Aorta (tissue), 5 donors: ENCODE measurements at regions not wholly inside any gene's neighbourhood (a gene's known extent, or its start where the extent isn't known, plus 50 kb on each side); places are given as distances from the start of the nearest gene placed in this dataset.

Source experiments
- ATAC-seq: fragments of 200-7000 bp; cut with Tn5 transposase; one replicate; pipeline ENCODE4 v1.9.1; 2022; ENCODE audit warnings: moderate library complexity; ENCODE audit not compliant: low FRiP score
- DNase-seq, 2 donors: peaks; one replicate each; pipeline ENCODE4 v3.0.0-alpha.2; 2020
- H3K27ac ChIP-seq, 2 donors: one replicate each; pipeline ENCODE4 v1.5.1; 2013; ENCODE audit warnings: low read length in 2 of 2, mild to moderate bottlenecking in 2 of 2, moderate library complexity in 2 of 2, control low read depth in 1 of 2, inconsistent platforms in 1 of 2, low read depth in 1 of 2
- H3K27me3 ChIP-seq, 2 donors: one replicate each; pipeline ENCODE4 v1.6.1; 2013; ENCODE audit warnings: control low read depth in 1 of 2, low read length in 1 of 2, mild to moderate bottlenecking in 1 of 2, moderate library complexity in 1 of 2; ENCODE audit not compliant: insufficient read depth in 2 of 2, control insufficient read depth in 1 of 2
- H3K36me3 ChIP-seq, 2 donors: one replicate each; pipeline ENCODE4 v1.6.1; 2013; ENCODE audit warnings: control low read depth in 1 of 2, low read length in 1 of 2, mild to moderate bottlenecking in 1 of 2; ENCODE audit not compliant: insufficient read depth in 2 of 2, control insufficient read depth in 1 of 2
- H3K4me1 ChIP-seq, 2 donors: one replicate each; pipeline ENCODE4 v1.6.1; 2013; ENCODE audit warnings: low read length in 2 of 2, control low read depth in 1 of 2, mild to moderate bottlenecking in 1 of 2, moderate library complexity in 1 of 2; ENCODE audit not compliant: insufficient read depth in 2 of 2, control insufficient read depth in 1 of 2
- H3K4me3 ChIP-seq, 2 donors: one replicate each; pipeline ENCODE4 v1.5.1; 2013; ENCODE audit warnings: low read length in 2 of 2, control low read depth in 1 of 2, mild to moderate bottlenecking in 1 of 2
- H3K9me3 ChIP-seq: one replicate; pipeline ENCODE4 v1.6.1; 2013; ENCODE audit warnings: mild to moderate bottlenecking, low read length; ENCODE audit not compliant: control insufficient read depth
- WGBS, 2 donors: extraction: QIAGEN DNeasy Blood & Tissue Kit; methylation state at CpG; one replicate each; pipeline ENCODE4 v1.1.7; 2013; 5-methylcytosine and 5-hydroxymethylcytosine counted together
- intact Hi-C, 2 donors: fragments of 100-400 bp; cut with DNase I; formaldehyde crosslinking; loops; one replicate each; pipeline versions ENCODE4 v1.14.2 to v1.15.0; 2022
- donor health status: healthy with polysubstance abuse.
- donor health status: Bipolar disorder and iron deficiency.
- donor health status: DM: no; HTN: no; CAD: no.
- donor health status: DM: no; HTN: no; CAD: no.
- donor health status: DM: yes; HTN: yes; CAD: no.

- intact Hi-C loops: no loop called here
- Histone ChIP-seq H3K4me3 (no peak overlapping the region), H3K27ac (no peak overlapping the region), H3K36me3 (no peaks in the 10 kb centered on the region), H3K9me3 (no peaks in the 10 kb centered on the region), H3K27me3 (no peaks in the 10 kb centered on the region), H3K4me1 (peaks cover 0 to 2% of the 10 kb centered on the region in 2 donors)
- DNase-seq (no peak), ATAC-seq (no peak)
- 86 to 87% methylated on average over 2 of the region's 2 CpGs for WGBS, 2 donors
These were observed 92.4 kb downstream of the ADAMTS1 start for GRCh38 chr21:26752849-26753248.

- intact Hi-C loops: no loop called here
- no peaks in the 10 kb centered on the region for H3K27me3 ChIP-seq
- H3K9me3 ChIP-seq: no peaks in the 10 kb centered on the region
- H3K27ac ChIP-seq: no peak overlapping the region
- no peak overlapping the region for H3K4me3 ChIP-seq
- 71 to 78% methylated on average over 4 of the region's 4 CpGs for WGBS, 2 donors
- no peak for DNase-seq
- H3K4me1 ChIP-seq: no peaks in the 10 kb centered on the region
- no peaks in the 10 kb centered on the region for H3K36me3 ChIP-seq
- no peak for ATAC-seq
These were observed 93.9 kb downstream of the ADAMTS1 start for GRCh38 chr21:26751305-26751704.

- H3K4me3 ChIP-seq: no peak overlapping the region
- no peaks in the 10 kb centered on the region for H3K4me1 ChIP-seq
- WGBS, 2 donors: 81 to 82% methylated on average over 5 of the region's 5 CpGs
- ATAC-seq (no peak), DNase-seq (no peak)
- H3K27ac ChIP-seq: no peak overlapping the region
- no peaks in the 10 kb centered on the region for H3K27me3 ChIP-seq
- intact Hi-C loops: no loop called here
- H3K36me3 ChIP-seq: no peaks in the 10 kb centered on the region
- H3K9me3 ChIP-seq: no peaks in the 10 kb centered on the region
These were observed 97.1 kb downstream of the ADAMTS1 start for GRCh38 chr21:26748066-26748465.

- Histone ChIP-seq H3K4me3 (no peak overlapping the region), H3K36me3 (no peaks in the 10 kb centered on the region), H3K27ac (no peak overlapping the region), H3K9me3 (no peaks in the 10 kb centered on the region), H3K27me3 (no peaks in the 10 kb centered on the region), H3K4me1 (no peaks in the 10 kb centered on the region)
- ATAC-seq: no peak
- WGBS, 2 donors: 89 to 92% methylated on average over 2 of the region's 2 CpGs
- intact Hi-C loops: no loop called here
- DNase-seq: no peak
These were observed 98.0 kb downstream of the ADAMTS1 start for GRCh38 chr21:26747216-26747615.

GRCh38 chr21:26743524-26743923, 101.7 kb downstream of the ADAMTS1 start:
- ATAC-seq: no peak
- H3K27ac ChIP-seq: no peak overlapping the region
- peaks cover 2% of the 10 kb centered on the region for H3K9me3 ChIP-seq
- WGBS, 2 donors: 77 to 80% methylated on average over 2 of the region's 2 CpGs
- no peaks in the 10 kb centered on the region for H3K4me1 ChIP-seq
- H3K27me3 ChIP-seq: no peaks in the 10 kb centered on the region
- no peaks in the 10 kb centered on the region for H3K36me3 ChIP-seq
- intact Hi-C loops: no loop called here
- no peak overlapping the region for H3K4me3 ChIP-seq
- no peak for DNase-seq

- WGBS, 2 donors: 84 to 92% methylated on average over 1 of the region's 1 CpG
- Histone ChIP-seq H3K27ac (no peak overlapping the region), H3K36me3 (no peaks in the 10 kb centered on the region), H3K27me3 (no peaks in the 10 kb centered on the region), H3K9me3 (peaks cover 2% of the 10 kb centered on the region), H3K4me3 (no peak overlapping the region), H3K4me1 (no peaks in the 10 kb centered on the region)
- ATAC-seq (no peak), DNase-seq (no peak)
- intact Hi-C loops: no loop called here
These were observed 106.0 kb downstream of the ADAMTS1 start for GRCh38 chr21:26739189-26739588.

GRCh38 chr21:26736449-26736848, 108.8 kb downstream of the ADAMTS1 start:
- 94% methylated on average over 1 of the region's 1 CpG for WGBS, 2 donors

GRCh38 chr21:26732432-26733221, 112.6 kb downstream of the ADAMTS1 start:
- no peaks in the 10 kb centered on the region for H3K36me3 ChIP-seq
- no peak overlapping the region for H3K4me3 ChIP-seq
- H3K4me1 ChIP-seq: no peaks in the 10 kb centered on the region
- peak; percentile 56 to 78 for DNase-seq
- no peak overlapping the region for H3K27ac ChIP-seq
- ATAC-seq: peak; percentile 65
- intact Hi-C loops: no loop called here
- no peaks in the 10 kb centered on the region for H3K9me3 ChIP-seq
- 32 to 33% methylated on average over 10 of the region's 10 CpGs for whole genome bisulfite sequencing, 2 donors
- no peaks in the 10 kb centered on the region for H3K27me3 ChIP-seq

More at GRCh38 chr21:26736449-26736848, 108.8 kb downstream of the ADAMTS1 start:
- Histone ChIP-seq H3K9me3 (no peaks in the 10 kb centered on the region), H3K27me3 (no peaks in the 10 kb centered on the region), H3K36me3 (no peaks in the 10 kb centered on the region), H3K4me3 (no peak overlapping the region), H3K4me1 (no peaks in the 10 kb centered on the region), H3K27ac (no peak overlapping the region)
- no peak for ATAC-seq
- intact Hi-C loops: no loop called here
- no peak for DNase-seq

- no peak overlapping the region for H3K27ac ChIP-seq
- ATAC-seq (peak; percentile 34), DNase-seq (no peak)
- intact Hi-C loops: loop anchor here (5.0 to 10.0 kb wide), 2 partner anchors 835 to 837 kb away; no protein-coding TSS in a partner anchor
- H3K4me1 ChIP-seq: no peaks in the 10 kb centered on the region
- no peaks in the 10 kb centered on the region for H3K27me3 ChIP-seq
- no peaks in the 10 kb centered on the region for H3K9me3 ChIP-seq
- 20 to 26% methylated on average over 9 of the region's 9 CpGs for WGBS, 2 donors
- H3K4me3 ChIP-seq: no peak overlapping the region
- no peaks in the 10 kb centered on the region for H3K36me3 ChIP-seq
These were observed 125.5 kb downstream of the ADAMTS1 start for GRCh38 chr21:26719750-26720149.
